ENCODE measurements at regions not wholly inside any gene's neighbourhood (a gene's known extent, or its start where the extent isn't known, plus 50 kb on each side); places are given as distances from the start of the nearest gene placed in this dataset.

GRCh38 chr9:110064803-110065202 is 143.2 kb downstream of the C9orf152 start:
- DNase-seq = no peak

- no peak for DNase-seq
These were observed 142.4 kb downstream of the C9orf152 start for GRCh38 chr9:110065532-110065931.

DNA sequence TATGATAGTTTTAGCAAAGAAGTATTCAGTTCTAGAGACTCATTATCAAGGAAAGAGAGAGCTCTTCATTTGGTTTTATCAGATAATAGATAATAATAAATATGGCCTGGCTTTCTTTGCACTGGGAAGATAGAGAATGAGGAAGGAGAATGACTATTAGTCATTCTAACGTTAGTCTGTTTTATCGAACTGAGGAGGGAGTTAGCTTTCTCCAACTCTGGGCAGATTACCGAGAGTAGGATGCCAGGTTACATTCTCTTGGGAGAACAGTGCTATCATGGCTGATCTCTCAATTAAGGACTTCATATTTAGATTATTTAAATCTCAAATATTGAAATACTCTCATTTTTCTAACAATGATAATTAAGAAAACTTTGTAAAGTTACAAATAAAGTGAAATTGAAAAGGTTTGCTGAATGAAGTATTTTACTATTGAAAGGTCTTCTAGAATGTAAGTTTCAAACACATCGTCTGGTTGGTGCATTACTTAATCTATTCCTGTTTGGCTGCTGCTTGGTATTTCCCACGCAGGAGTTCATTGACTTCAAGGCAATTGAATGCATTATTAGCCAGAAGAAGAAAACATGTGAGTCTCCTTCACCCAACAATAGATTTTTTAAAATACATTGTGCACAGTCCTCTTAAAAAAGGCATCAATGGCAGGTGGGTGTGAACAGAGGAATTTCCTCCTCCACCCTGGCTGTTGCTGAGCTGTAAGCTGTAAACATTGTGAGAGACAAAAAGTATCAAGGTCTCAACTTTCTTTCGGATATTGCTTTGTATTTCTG is 140.8 kb downstream of the C9orf152 start:
- no peak for DNase-seq

- DNase-seq = no peak
These were observed 139.7 kb downstream of the C9orf152 start for GRCh38 chr9:110068212-110068611.

GRCh38 chr9:110069326-110070248 is 138.4 kb downstream of the C9orf152 start:
- peak; percentile 91 for DNase-seq

GRCh38 chr9:110072597-110073355 is 135.2 kb downstream of the C9orf152 start:
- DNase-seq = no peak

- no peak for DNase-seq
These were observed 134.5 kb downstream of the C9orf152 start for GRCh38 chr9:110073356-110073905.

GRCh38 chr9:110076894-110077725 is 130.8 kb downstream of the C9orf152 start:
- peak; percentile 79 for DNase-seq

DNA sequence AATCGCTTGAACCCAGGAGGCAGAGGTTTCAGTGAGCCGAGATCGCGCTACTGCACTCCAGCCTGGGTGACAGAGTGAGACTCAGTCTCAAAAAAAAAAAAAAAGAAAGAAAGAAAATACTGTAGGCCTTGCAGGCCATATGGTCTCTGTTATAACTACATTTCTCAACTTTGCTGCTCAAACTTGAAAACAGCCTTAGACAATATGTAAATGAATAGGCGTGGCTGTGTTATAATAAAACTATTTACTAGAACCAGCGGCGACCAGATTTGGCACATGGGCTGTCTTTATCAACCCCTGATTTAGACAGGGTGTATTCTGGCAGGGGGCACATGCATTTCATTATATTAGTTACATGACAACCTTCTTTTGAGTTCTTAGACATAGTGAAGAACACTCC is 130.0 kb downstream of the C9orf152 start:
- DNase-seq = peak; percentile 46

DNA sequence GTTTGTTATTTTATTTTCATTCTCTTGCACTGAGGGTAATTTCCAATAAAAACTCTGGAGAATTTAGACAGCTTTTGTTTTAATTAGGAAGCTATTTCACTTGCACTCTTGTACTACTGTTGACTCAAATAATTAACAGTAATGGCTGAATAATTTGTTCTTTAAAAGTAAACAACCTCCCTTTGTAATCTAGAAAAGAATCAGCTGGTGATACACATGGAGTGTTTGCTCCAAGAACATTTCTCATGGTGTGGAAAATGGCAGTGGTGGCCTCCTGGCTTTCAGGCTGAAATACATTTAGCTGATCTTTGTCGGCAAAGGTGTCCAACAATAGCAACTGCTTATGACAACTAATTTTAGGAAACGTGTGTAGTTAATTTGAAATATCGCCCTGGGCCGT is 129.4 kb downstream of the C9orf152 start:
- DNase-seq = no peak

GRCh38 chr9:110081395-110081794 is 126.6 kb downstream of the C9orf152 start:
- peak; percentile 33 for DNase-seq

DNA sequence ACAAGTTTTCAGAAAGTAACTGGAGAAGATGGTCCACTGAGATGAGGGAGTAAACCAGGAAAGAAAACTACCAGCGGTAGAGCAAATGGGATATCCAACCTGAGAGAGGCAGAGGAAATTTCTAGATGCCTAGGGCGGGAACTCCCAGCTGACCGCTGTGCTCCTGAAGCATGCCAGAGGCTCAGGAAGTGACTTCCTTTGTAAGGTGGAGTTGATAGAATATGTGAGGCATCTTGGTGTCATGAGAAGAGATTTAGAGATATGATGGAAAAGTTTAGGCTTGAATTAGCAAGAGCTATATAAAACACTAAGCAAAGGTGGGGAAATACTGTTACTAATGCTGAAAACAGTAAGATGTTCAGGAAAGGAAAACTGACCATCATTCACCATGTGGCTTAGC is 124.1 kb downstream of the C9orf152 start:
- DNase-seq = no peak

DNA sequence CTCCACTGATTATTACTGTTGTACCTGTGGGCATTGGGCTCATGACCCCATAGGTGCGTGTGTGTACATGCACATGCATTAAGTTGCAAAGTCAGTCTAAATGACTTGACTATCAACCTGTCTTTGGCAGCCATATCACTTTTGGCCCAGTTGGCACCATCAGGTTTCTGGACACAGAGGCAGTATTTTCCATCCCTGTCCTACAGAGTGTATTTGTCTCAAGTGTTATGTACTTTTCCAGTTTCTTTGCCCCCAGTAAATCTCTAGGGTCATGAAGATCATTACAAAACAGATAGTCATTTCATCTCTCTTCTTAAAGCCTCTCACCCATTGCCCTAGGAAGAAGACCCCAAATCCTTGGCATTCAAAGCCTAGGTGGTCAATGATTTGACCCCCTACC is 121.4 kb downstream of the C9orf152 start:
- DNase-seq = no peak

GRCh38 chr9:110087605-110088004 is 120.4 kb downstream of the C9orf152 start:
- DNase-seq = no peak

DNA sequence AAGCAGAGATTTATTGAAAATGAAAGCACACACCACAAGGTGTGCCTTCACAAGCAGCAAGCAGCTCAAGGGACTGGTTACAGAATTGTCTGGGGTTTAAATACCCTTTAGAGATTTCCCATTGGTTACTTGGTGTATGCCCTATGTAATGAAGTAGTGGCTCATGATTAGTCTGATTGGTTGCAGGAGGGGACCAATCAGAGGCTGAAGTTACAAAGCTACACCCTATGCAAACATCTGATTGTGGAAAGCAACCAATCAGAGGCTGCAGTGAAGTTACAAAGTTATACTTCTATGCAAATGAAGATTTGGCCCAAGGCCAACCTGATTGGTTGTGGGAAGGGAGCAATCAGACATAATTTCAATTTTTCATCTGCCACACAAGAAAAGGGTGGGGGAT is 119.9 kb downstream of the C9orf152 start:
- no peak for DNase-seq

DNA sequence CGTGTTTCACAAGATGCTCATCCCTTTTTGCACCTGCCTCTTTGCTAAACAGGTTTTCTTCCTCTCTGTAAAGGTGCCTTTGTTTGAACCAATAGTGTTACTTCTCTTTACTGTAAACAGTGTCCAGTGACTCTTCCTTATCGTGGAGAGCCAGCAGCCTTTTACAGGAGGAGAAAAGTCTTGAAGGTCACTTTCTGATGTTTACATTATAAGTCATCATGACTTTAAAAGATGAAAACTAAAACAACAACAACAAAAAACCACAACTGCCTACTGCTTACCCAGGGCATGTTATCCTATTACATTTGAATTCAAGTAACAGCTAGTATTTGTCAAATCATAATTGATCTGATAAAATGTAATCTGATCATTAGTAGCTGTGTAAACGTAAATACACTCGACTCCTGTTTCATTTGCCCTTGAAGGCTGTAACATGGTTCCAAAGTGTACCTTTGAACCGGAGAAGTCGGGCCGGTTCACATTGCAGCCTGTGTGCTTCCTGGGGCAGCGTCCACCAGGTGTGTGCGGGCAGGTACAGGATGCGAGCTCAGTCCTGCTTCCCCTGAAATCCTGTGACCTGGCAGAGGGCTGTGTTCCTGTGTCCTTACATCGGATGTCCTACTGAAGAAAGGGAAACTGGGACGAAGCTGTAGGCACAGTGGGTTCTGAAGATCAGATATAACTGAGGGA is 118.1 kb downstream of the C9orf152 start:
- DNase-seq = no peak

GRCh38 chr9:110092792-110093191 is 115.2 kb downstream of the C9orf152 start:
- DNase-seq = no peak

GRCh38 chr9:110093417-110093816 is 114.5 kb downstream of the C9orf152 start:
- no peak for DNase-seq

DNA sequence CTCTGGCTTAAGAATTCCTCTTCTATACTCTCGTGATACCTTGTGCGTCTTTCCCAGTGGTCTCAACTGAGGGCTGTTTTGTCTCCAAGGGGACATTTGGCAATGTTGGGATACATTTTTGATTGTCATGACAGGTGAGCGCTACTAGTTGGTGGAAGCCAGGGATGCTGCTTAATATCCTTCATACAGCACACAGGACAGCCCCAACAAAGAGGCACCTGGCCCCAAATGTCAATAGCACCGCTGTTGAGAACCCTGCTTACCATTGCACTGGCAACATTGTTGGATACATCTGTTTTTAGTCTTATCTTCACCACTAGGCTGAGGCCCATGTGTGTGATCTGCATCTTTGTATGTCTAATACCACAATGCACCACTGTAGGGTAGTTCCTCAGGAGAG is 114.1 kb downstream of the C9orf152 start:
- DNase-seq = no peak

DNA sequence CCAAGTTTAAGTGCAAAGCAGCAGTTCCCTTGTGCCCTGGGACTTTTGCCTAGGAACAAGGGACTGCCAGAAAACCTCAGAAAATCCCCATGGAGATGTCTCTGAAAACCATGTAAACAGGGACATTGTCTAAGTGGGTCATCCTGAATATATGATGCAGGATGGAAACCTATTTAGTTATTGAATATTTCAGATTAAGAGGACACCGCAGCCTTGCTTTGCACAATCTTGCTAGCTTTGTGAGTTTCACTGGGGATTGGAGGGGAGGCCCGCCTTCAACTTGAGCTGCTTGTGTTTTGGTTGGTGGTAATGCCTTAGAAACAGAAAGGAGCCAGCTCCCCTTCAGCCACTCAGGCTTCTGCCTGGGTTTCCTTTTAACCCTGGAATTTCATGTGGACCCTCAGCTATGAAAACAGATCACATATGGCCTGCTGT is 112.8 kb downstream of the C9orf152 start:
- peak; percentile 58 for DNase-seq

GRCh38 chr9:110095776-110096175 is 112.2 kb downstream of the C9orf152 start:
- DNase-seq = peak; percentile 53
